Cardiac muscle cell (in vitro differentiated cells and primary cell): ENCODE measurements at regions not wholly inside any gene's neighbourhood (a gene's known extent, or its start where the extent isn't known, plus 50 kb on each side); places are given as distances from the start of the nearest gene placed in this dataset.

Experiments
- DNase-seq, 2 donors: peaks; one replicate each; pipeline versions ENCODE4 v3.0.0 to v3.0.0-alpha.2; 2010 to 2017; ENCODE audit warnings: low read depth in 1 of 2, low spot score in 1 of 2
- H3K27ac ChIP-seq: fragments of 200-600 bp; sonication (generic); 2 replicates; pipeline ENCODE4 v1.5.1; 2016
- H3K27me3 ChIP-seq: fragments of 200-600 bp; sonication (generic); 2 replicates; pipeline ENCODE4 v1.6.0; 2016; ENCODE audit warnings: control low read depth
- H3K36me3 ChIP-seq: fragments of 200-600 bp; sonication (generic); 2 replicates; pipeline ENCODE4 v1.5.1; 2016; ENCODE audit warnings: control low read depth
- H3K4me1 ChIP-seq: fragments of 200-600 bp; sonication (generic); 2 replicates; pipeline ENCODE4 v1.8.1; 2017; ENCODE audit warnings: low read depth, mild to moderate bottlenecking, mixed run types
- H3K4me3 ChIP-seq: fragments of 200-600 bp; sonication (generic); 2 replicates; pipeline ENCODE4 v1.5.1; 2016; ENCODE audit warnings: mild to moderate bottlenecking
- H3K9me3 ChIP-seq: fragments of 200-600 bp; sonication (generic); 2 replicates; pipeline ENCODE4 v1.5.1; 2017; ENCODE audit warnings: low read depth, mild to moderate bottlenecking, control low read depth
- CTCF ChIP-seq: IDR thresholded peaks from 2 replicates; pipeline ENCODE4 v1.5.1; 2012; ENCODE audit warnings: low read depth, mild to moderate bottlenecking, low read length

GRCh38 chr20:19807946-19808330 is 49.9 kb downstream of the RIN2 start:
- Histone ChIP-seq H3K27me3 (no peaks in the 10 kb centered on the region), H3K27ac (no peak overlapping the region), H3K36me3 (no peaks in the 10 kb centered on the region), H3K4me1 (peaks cover 13% of the 10 kb centered on the region), H3K4me3 (no peak overlapping the region), H3K9me3 (no peaks in the 10 kb centered on the region)
- no peak for DNase-seq
- no peak for TF ChIP-seq CTCF

- peaks cover 13% of the 10 kb centered on the region for H3K4me1 ChIP-seq
- H3K9me3 ChIP-seq, result no peaks in the 10 kb centered on the region
- H3K4me3 ChIP-seq, result no peak overlapping the region
- TF ChIP-seq CTCF, result no peak
- DNase-seq, result no peak
- H3K36me3 ChIP-seq, result no peaks in the 10 kb centered on the region
- no peak overlapping the region for H3K27ac ChIP-seq
- no peaks in the 10 kb centered on the region for H3K27me3 ChIP-seq
Measured at GRCh38 chr20:19808498-19808897, 50.4 kb downstream of the RIN2 start.

- no peaks in the 10 kb centered on the region for H3K36me3 ChIP-seq
- peaks cover 13% of the 10 kb centered on the region for H3K4me1 ChIP-seq
- no peaks in the 10 kb centered on the region for H3K9me3 ChIP-seq
- no peaks in the 10 kb centered on the region for H3K27me3 ChIP-seq
- no peak overlapping the region for H3K4me3 ChIP-seq
- no peak for DNase-seq
- H3K27ac ChIP-seq, result no peak overlapping the region
- TF ChIP-seq CTCF, result no peak
Measured at GRCh38 chr20:19809505-19809904, 51.4 kb downstream of the RIN2 start.

GRCh38 chr20:19811231-19811630 is 53.2 kb downstream of the RIN2 start:
- DNase-seq, result no peak
- Histone ChIP-seq H3K27ac (no peak overlapping the region), H3K4me1 (peaks cover 24% of the 10 kb centered on the region), H3K36me3 (no peaks in the 10 kb centered on the region), H3K4me3 (no peak overlapping the region), H3K9me3 (no peaks in the 10 kb centered on the region), H3K27me3 (no peaks in the 10 kb centered on the region)
- TF ChIP-seq CTCF, result no peak

GRCh38 chr20:19812056-19812455 is 54.0 kb downstream of the RIN2 start:
- Histone ChIP-seq H3K36me3 (no peaks in the 10 kb centered on the region), H3K27ac (no peak overlapping the region)
- no peak for DNase-seq

More at GRCh38 chr20:19812056-19812455, 54.0 kb downstream of the RIN2 start:
- no peak for TF ChIP-seq CTCF
- H3K9me3 ChIP-seq, result no peaks in the 10 kb centered on the region
- H3K27me3 ChIP-seq, result no peaks in the 10 kb centered on the region
- peaks cover 20% of the 10 kb centered on the region for H3K4me1 ChIP-seq
- no peak overlapping the region for H3K4me3 ChIP-seq
